ENCODE measurements at regions not wholly inside any gene's neighbourhood (a gene's known extent, or its start where the extent isn't known, plus 50 kb on each side); places are given as distances from the start of the nearest gene placed in this dataset.

GRCh38 chr15:93250209-93250608, 161.2 kb upstream of the RGMA start:
- no peak overlapping the region for H3K27ac ChIP-seq (ENCODE audit: low read length)
- H3K4me3 ChIP-seq (ENCODE audit: low read length) = no peak overlapping the region
- no peak for DNase-seq
- no peaks in the 10 kb centered on the region for H3K27me3 ChIP-seq (ENCODE audit: control insufficient read depth, insufficient read depth, low read length)
- no peaks in the 10 kb centered on the region for H3K9me3 ChIP-seq (ENCODE audit: control insufficient read depth, low read depth, low read length)
- no peaks in the 10 kb centered on the region for H3K36me3 ChIP-seq (ENCODE audit: control insufficient read depth, insufficient read depth, low read length)
- WGBS (ENCODE audit: insufficient coverage, low lambda C conversion rate) = 62% methylated on average over 2 of the region's 2 CpGs
- no peaks in the 10 kb centered on the region for H3K4me1 ChIP-seq (ENCODE audit: control insufficient read depth, insufficient read depth, low read length)

- Histone ChIP-seq H3K4me3 (ENCODE audit: low read length) (no peak overlapping the region), H3K9me3 (ENCODE audit: control insufficient read depth, low read depth, low read length) (no peaks in the 10 kb centered on the region), H3K27ac (ENCODE audit: low read length) (no peak overlapping the region), H3K36me3 (ENCODE audit: control insufficient read depth, insufficient read depth, low read length) (no peaks in the 10 kb centered on the region), H3K27me3 (ENCODE audit: control insufficient read depth, insufficient read depth, low read length) (no peaks in the 10 kb centered on the region), H3K4me1 (ENCODE audit: control insufficient read depth, insufficient read depth, low read length) (no peaks in the 10 kb centered on the region)
- WGBS (ENCODE audit: insufficient coverage, low lambda C conversion rate) = 100% methylated on average over 2 of the region's 7 CpGs
- DNase-seq = no peak
These were observed 160.6 kb upstream of the RGMA start for GRCh38 chr15:93249623-93250022.

GRCh38 chr15:93247466-93248121, 158.6 kb upstream of the RGMA start:
- Histone ChIP-seq H3K4me1 (ENCODE audit: control insufficient read depth, insufficient read depth, low read length) (no peaks in the 10 kb centered on the region), H3K27me3 (ENCODE audit: control insufficient read depth, insufficient read depth, low read length) (no peaks in the 10 kb centered on the region), H3K4me3 (ENCODE audit: low read length) (no peak overlapping the region), H3K27ac (ENCODE audit: low read length) (no peak overlapping the region), H3K9me3 (ENCODE audit: control insufficient read depth, low read depth, low read length) (no peaks in the 10 kb centered on the region), H3K36me3 (ENCODE audit: control insufficient read depth, insufficient read depth, low read length) (no peaks in the 10 kb centered on the region)
- no peak for DNase-seq
- WGBS (ENCODE audit: insufficient coverage, low lambda C conversion rate) = no CpG with 5 or more reads among the region's 14 CpGs

- no peaks in the 10 kb centered on the region for H3K36me3 ChIP-seq (ENCODE audit: control insufficient read depth, insufficient read depth, low read length)
- H3K4me1 ChIP-seq (ENCODE audit: control insufficient read depth, insufficient read depth, low read length) = no peaks in the 10 kb centered on the region
- no peaks in the 10 kb centered on the region for H3K27me3 ChIP-seq (ENCODE audit: control insufficient read depth, insufficient read depth, low read length)
- H3K27ac ChIP-seq (ENCODE audit: low read length) = no peak overlapping the region
- no peak for DNase-seq
- 60% methylated on average over 1 of the region's 25 CpGs for WGBS (ENCODE audit: insufficient coverage, low lambda C conversion rate)
- no peak overlapping the region for H3K4me3 ChIP-seq (ENCODE audit: low read length)
- H3K9me3 ChIP-seq (ENCODE audit: control insufficient read depth, low read depth, low read length) = no peaks in the 10 kb centered on the region
These were observed 157.5 kb upstream of the RGMA start for GRCh38 chr15:93246266-93247242.

GRCh38 chr15:93245661-93246042, 156.6 kb upstream of the RGMA start:
- Histone ChIP-seq H3K9me3 (ENCODE audit: control insufficient read depth, low read depth, low read length) (no peaks in the 10 kb centered on the region), H3K36me3 (ENCODE audit: control insufficient read depth, insufficient read depth, low read length) (no peaks in the 10 kb centered on the region), H3K4me1 (ENCODE audit: control insufficient read depth, insufficient read depth, low read length) (no peaks in the 10 kb centered on the region), H3K4me3 (ENCODE audit: low read length) (no peak overlapping the region), H3K27ac (ENCODE audit: low read length) (no peak overlapping the region), H3K27me3 (ENCODE audit: control insufficient read depth, insufficient read depth, low read length) (no peaks in the 10 kb centered on the region)
- no CpG with 5 or more reads among the region's 5 CpGs for WGBS (ENCODE audit: insufficient coverage, low lambda C conversion rate)
- DNase-seq = no peak

GRCh38 chr15:93244696-93245660, 156.0 kb upstream of the RGMA start:
- 89% methylated on average over 3 of the region's 26 CpGs for WGBS (ENCODE audit: insufficient coverage, low lambda C conversion rate)
- Histone ChIP-seq H3K9me3 (ENCODE audit: control insufficient read depth, low read depth, low read length) (no peaks in the 10 kb centered on the region), H3K4me3 (ENCODE audit: low read length) (no peak overlapping the region), H3K27ac (ENCODE audit: low read length) (no peak overlapping the region), H3K27me3 (ENCODE audit: control insufficient read depth, insufficient read depth, low read length) (no peaks in the 10 kb centered on the region), H3K4me1 (ENCODE audit: control insufficient read depth, insufficient read depth, low read length) (no peaks in the 10 kb centered on the region), H3K36me3 (ENCODE audit: control insufficient read depth, insufficient read depth, low read length) (no peaks in the 10 kb centered on the region)
- DNase-seq = no peak

GRCh38 chr15:93243573-93243972, 154.6 kb upstream of the RGMA start:
- H3K27me3 ChIP-seq (ENCODE audit: control insufficient read depth, insufficient read depth, low read length) = no peaks in the 10 kb centered on the region
- no peaks in the 10 kb centered on the region for H3K36me3 ChIP-seq (ENCODE audit: control insufficient read depth, insufficient read depth, low read length)
- WGBS (ENCODE audit: insufficient coverage, low lambda C conversion rate) = no CpG with 5 or more reads among the region's 9 CpGs
- H3K4me1 ChIP-seq (ENCODE audit: control insufficient read depth, insufficient read depth, low read length) = no peaks in the 10 kb centered on the region
- DNase-seq = no peak
- no peaks in the 10 kb centered on the region for H3K9me3 ChIP-seq (ENCODE audit: control insufficient read depth, low read depth, low read length)
- H3K4me3 ChIP-seq (ENCODE audit: low read length) = no peak overlapping the region
- H3K27ac ChIP-seq (ENCODE audit: low read length) = no peak overlapping the region

GRCh38 chr15:93241696-93242585, 152.9 kb upstream of the RGMA start:
- Histone ChIP-seq H3K4me3 (ENCODE audit: low read length) (no peak overlapping the region), H3K4me1 (ENCODE audit: control insufficient read depth, insufficient read depth, low read length) (no peaks in the 10 kb centered on the region), H3K9me3 (ENCODE audit: control insufficient read depth, low read depth, low read length) (no peaks in the 10 kb centered on the region), H3K27ac (ENCODE audit: low read length) (no peak overlapping the region), H3K36me3 (ENCODE audit: control insufficient read depth, insufficient read depth, low read length) (no peaks in the 10 kb centered on the region), H3K27me3 (ENCODE audit: control insufficient read depth, insufficient read depth, low read length) (no peaks in the 10 kb centered on the region)
- no CpG with 5 or more reads among the region's 15 CpGs for WGBS (ENCODE audit: insufficient coverage, low lambda C conversion rate)
- no peak for DNase-seq

GRCh38 chr15:93239993-93240392, 151.0 kb upstream of the RGMA start:
- Histone ChIP-seq H3K27me3 (ENCODE audit: control insufficient read depth, insufficient read depth, low read length) (no peaks in the 10 kb centered on the region), H3K27ac (ENCODE audit: low read length) (no peak overlapping the region), H3K36me3 (ENCODE audit: control insufficient read depth, insufficient read depth, low read length) (no peaks in the 10 kb centered on the region), H3K4me3 (ENCODE audit: low read length) (no peak overlapping the region), H3K4me1 (ENCODE audit: control insufficient read depth, insufficient read depth, low read length) (no peaks in the 10 kb centered on the region), H3K9me3 (ENCODE audit: control insufficient read depth, low read depth, low read length) (no peaks in the 10 kb centered on the region)
- no CpG with 5 or more reads among the region's 3 CpGs for WGBS (ENCODE audit: insufficient coverage, low lambda C conversion rate)
- DNase-seq = no peak
